Breast epithelium (tissue), 4 donors: ENCODE measurements at regions not wholly inside any gene's neighbourhood (a gene's known extent, or its start where the extent isn't known, plus 50 kb on each side); places are given as distances from the start of the nearest gene placed in this dataset.
A peak's percentile ranks its signal among the peaks of the same experiment; 100 is the strongest.

Experiments used
- DNase-seq, 2 donors: peaks; one replicate each; pipeline ENCODE4 v3.0.0-alpha.2; 2019; ENCODE audit warnings: low spot score in 2 of 2
- H3K27ac ChIP-seq, 2 donors: fragments of 200-600 bp; sonication (generic) in 1 of 2; one replicate each; pipeline ENCODE4 v1.5.1; 2016 to 2019; ENCODE audit warnings: mild to moderate bottlenecking in 1 of 2
- H3K27me3 ChIP-seq, 2 donors: fragments of 200-600 bp; sonication (generic) in 1 of 2; one replicate each; pipeline versions ENCODE4 v1.5.1 to v1.6.0; 2017 to 2019; ENCODE audit warnings: control low read depth in 1 of 2, mild to moderate bottlenecking in 1 of 2
- H3K36me3 ChIP-seq: fragments of 200-600 bp; one replicate; pipeline ENCODE4 v1.5.1; 2019
- H3K4me1 ChIP-seq, 2 donors: fragments of 200-600 bp; sonication (generic); one replicate each; pipeline ENCODE4 v1.5.1; 2016 to 2019; ENCODE audit warnings: control low read depth in 1 of 2
- H3K4me3 ChIP-seq, 3 donors: fragments of 200-600 bp; sonication (generic); 1 replicate in 2 of 3; 2 replicates in 1 of 3; pipeline ENCODE4 v1.5.1; 2016 to 2019; ENCODE audit warnings: mild to moderate bottlenecking in 3 of 3, moderate library complexity in 2 of 3
- H3K9me3 ChIP-seq, 2 donors: fragments of 200-600 bp; sonication (generic) in 1 of 2; one replicate each; pipeline ENCODE4 v1.5.1; 2016 to 2019; ENCODE audit warnings: control low read depth in 1 of 2
- POLR2A ChIP-seq: fragments of 450-650 bp; IDR thresholded peaks from one replicate; pipeline ENCODE4 v1.6.1; 2016; ENCODE audit warnings: antibody characterized with exemption, mild to moderate bottlenecking, moderate library complexity
- POLR2AphosphoS5 ChIP-seq, 3 donors: sonication (generic); formaldehyde crosslinking; IDR thresholded peaks; one replicate each; pipeline ENCODE4 v1.6.1; 2017; ENCODE audit warnings: antibody characterized with exemption in 3 of 3
- intact Hi-C: fragments of 100-400 bp; cut with DNase I; formaldehyde crosslinking; loops from one replicate; pipeline ENCODE4 v1.15.1; 2023; ENCODE audit warnings: low total_unique reads
- TF ChIP-seq, protein P1 (sequence below), 3 donors: fragments of 450-650 bp; IDR thresholded peaks; one replicate each; pipeline ENCODE4 v1.5.1; 2016 to 2017; ENCODE audit warnings: antibody characterized with exemption in 3 of 3, mild to moderate bottlenecking in 3 of 3, moderate library complexity in 3 of 3

DNA sequence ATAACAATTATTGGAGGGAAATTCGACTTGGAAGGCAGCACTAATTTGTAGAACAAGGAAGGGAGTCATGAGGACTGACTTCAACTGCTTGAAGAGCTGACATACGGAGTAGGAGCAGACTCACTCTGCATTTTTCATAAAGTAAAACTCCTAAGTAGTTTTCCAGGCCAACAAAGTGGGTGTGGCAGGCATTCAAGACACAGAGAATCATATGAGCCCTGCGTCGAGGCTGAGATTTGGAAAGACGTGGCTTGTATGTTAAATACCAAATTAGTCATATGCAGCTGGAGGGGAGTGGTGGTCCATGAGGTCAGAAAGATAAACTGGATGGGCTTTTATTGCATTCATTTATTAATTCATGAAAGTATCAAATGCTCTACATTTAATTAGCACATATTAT, 255.7 kb upstream of the JUN start:
- Histone ChIP-seq H3K27ac (no peak overlapping the region), H3K4me1 (no peaks in the 10 kb centered on the region), H3K9me3 (no peaks in the 10 kb centered on the region), H3K27me3 (no peaks in the 10 kb centered on the region), H3K36me3 (no peaks in the 10 kb centered on the region), H3K4me3 (no peak overlapping the region)
- intact Hi-C loops: no loop called here
- TF ChIP-seq POLR2AphosphoS5 (IDR thresholded peaks at IDR 0.05): no peak
- TF ChIP-seq, protein P1, sequence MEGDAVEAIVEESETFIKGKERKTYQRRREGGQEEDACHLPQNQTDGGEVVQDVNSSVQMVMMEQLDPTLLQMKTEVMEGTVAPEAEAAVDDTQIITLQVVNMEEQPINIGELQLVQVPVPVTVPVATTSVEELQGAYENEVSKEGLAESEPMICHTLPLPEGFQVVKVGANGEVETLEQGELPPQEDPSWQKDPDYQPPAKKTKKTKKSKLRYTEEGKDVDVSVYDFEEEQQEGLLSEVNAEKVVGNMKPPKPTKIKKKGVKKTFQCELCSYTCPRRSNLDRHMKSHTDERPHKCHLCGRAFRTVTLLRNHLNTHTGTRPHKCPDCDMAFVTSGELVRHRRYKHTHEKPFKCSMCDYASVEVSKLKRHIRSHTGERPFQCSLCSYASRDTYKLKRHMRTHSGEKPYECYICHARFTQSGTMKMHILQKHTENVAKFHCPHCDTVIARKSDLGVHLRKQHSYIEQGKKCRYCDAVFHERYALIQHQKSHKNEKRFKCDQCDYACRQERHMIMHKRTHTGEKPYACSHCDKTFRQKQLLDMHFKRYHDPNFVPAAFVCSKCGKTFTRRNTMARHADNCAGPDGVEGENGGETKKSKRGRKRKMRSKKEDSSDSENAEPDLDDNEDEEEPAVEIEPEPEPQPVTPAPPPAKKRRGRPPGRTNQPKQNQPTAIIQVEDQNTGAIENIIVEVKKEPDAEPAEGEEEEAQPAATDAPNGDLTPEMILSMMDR (IDR thresholded peaks at IDR 0.05): no peak
- TF ChIP-seq POLR2A: no peak
- no peak for DNase-seq

DNA sequence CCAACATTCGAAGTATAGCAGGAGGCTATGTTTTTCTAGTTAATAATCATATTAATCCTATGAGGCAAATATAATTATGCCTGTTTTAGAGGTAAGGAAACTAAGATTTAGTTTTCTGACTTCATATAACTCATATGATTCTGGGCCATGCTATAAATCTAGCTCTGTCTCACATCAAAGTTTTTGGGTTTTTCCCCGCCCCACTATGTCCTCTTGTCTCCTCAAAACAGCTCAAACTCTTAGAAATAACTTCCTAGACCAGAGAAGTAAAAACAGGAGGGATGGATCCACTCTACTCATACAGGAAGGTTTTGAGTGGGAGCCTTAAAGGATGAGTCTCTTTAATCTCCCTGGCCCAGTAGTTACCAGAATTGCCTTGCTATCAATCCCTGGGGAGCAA, 256.4 kb upstream of the FGGY start:
- no peak for TF ChIP-seq POLR2A
- peak overlapping the region; percentile 30 to 70 for H3K27ac ChIP-seq
- intact Hi-C loops: no loop called here
- H3K4me1 ChIP-seq: no peaks in the 10 kb centered on the region
- DNase-seq: no peak
- no peak overlapping the region for H3K4me3 ChIP-seq
- H3K27me3 ChIP-seq: no peaks in the 10 kb centered on the region
- H3K9me3 ChIP-seq: no peaks in the 10 kb centered on the region
- H3K36me3 ChIP-seq: no peaks in the 10 kb centered on the region

DNA sequence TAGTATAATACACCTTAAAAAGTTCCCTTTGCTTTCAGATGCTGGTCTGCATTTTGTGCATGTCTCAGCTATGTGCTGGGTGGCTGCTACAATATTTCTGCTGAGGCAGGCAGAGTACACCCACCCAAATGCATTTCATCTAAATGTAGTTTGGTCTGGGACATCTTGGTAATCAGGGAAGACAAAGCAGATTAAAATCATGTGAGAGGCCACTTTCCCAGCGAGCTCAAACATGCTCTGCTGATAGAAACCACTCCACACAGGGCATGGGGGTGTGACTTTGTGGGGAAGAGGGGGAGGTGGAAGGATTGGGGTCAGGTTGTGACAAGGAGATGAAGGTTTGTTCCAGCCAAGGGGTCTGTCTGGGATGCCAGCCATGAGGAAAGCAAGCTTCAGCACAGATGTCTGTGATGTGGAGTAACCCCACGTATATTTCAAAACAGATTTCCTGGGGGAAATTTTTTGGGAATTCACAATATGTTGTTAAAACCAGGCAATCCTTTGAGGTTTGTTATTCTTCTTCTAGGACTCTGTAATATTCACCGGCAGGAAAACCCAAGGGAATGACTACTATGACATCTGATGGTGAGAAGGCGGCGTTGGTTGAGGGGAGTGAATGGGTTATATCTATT, 255.1 kb upstream of the FGGY start:
- H3K36me3 ChIP-seq: no peaks in the 10 kb centered on the region
- no peak overlapping the region for H3K4me3 ChIP-seq
- intact Hi-C loops: no loop called here
- DNase-seq: peak in 1 of 2 donors; percentile 63
- H3K27me3 ChIP-seq: no peaks in the 10 kb centered on the region
- peak in 2 of 3 donors; percentile 22 to 31 for TF ChIP-seq POLR2AphosphoS5 (IDR thresholded peaks at IDR 0.05)
- TF ChIP-seq, protein P1 (IDR thresholded peaks at IDR 0.05): no peak
- no peak for TF ChIP-seq POLR2A
- peak overlapping the region; percentile 66 to 70 for H3K27ac ChIP-seq
- no peaks in the 10 kb centered on the region for H3K4me1 ChIP-seq
- H3K9me3 ChIP-seq: no peaks in the 10 kb centered on the region

DNA sequence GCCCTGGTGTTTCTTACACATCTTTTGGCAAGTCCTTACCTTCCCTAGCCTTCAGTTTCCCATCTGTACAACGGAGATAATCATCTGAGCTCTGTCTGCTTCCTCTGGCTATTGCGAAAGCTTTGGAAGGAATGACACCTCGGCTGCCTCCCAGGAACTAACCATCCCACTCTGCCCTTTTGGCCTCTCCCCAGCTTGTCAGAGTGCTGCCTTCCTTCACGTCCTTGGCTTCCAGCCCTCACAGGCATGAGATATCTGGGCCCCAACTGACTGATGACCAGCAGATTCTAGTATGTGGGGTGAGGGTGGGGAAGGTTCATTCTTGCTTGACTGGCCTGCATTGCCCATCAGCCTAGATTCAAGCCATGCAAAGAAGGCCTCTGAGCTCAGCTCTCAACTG, 253.1 kb upstream of the FGGY start:
- no peaks in the 10 kb centered on the region for H3K9me3 ChIP-seq
- intact Hi-C loops: no loop called here
- peak overlapping the region; percentile 48 to 68 for H3K27ac ChIP-seq
- H3K36me3 ChIP-seq: no peaks in the 10 kb centered on the region
- H3K27me3 ChIP-seq: no peaks in the 10 kb centered on the region
- H3K4me3 ChIP-seq: no peak overlapping the region
- peak; percentile 30 to 89 (median 73) for TF ChIP-seq POLR2AphosphoS5 (IDR thresholded peaks at IDR 0.05)
- no peak for TF ChIP-seq POLR2A
- TF ChIP-seq, protein P1 (IDR thresholded peaks at IDR 0.05): no peak
- no peaks in the 10 kb centered on the region for H3K4me1 ChIP-seq
- DNase-seq: peak; percentile 54 to 55

DNA sequence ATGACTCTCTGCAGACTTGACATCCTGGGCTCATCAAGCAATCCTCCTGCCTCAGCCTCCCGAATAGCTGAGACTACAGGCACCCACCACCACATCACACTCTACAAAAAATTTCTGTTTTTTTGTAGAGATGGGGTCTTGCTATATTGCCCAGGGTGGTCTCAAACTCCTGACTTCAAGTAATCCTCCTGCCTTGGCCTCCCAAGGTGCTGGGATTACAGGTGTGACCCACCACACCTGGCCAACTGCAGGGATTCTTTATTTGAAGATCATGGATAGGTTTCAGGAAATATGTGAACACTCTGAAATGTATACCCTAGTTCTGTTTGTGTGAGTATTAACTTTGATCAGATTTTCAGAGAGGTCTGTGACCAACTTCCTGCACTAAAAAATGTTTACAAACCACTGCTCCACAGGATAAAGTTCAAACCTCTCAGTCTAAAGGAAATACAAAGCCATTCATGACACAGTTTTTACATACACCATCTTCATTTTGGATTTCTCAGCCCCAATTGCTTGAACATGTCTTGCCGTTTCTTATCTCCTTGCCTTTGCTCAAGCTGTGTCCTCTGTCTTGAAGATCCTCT, 252.3 kb upstream of the FGGY start:
- no peaks in the 10 kb centered on the region for H3K4me1 ChIP-seq
- no peak for DNase-seq
- H3K27ac ChIP-seq: peak overlapping the region in 1 of 2 donors; percentile 68
- H3K4me3 ChIP-seq: no peak overlapping the region
- no peak for TF ChIP-seq POLR2AphosphoS5 (IDR thresholded peaks at IDR 0.05)
- TF ChIP-seq, protein P1 (IDR thresholded peaks at IDR 0.05): no peak
- no peak for TF ChIP-seq POLR2A
- no peaks in the 10 kb centered on the region for H3K36me3 ChIP-seq
- no peaks in the 10 kb centered on the region for H3K9me3 ChIP-seq
- intact Hi-C loops: no loop called here
- H3K27me3 ChIP-seq: no peaks in the 10 kb centered on the region
